ENCODE measurements at regions not wholly inside any gene's neighbourhood (a gene's known extent, or its start where the extent isn't known, plus 50 kb on each side); places are given as distances from the start of the nearest gene placed in this dataset.

DNA sequence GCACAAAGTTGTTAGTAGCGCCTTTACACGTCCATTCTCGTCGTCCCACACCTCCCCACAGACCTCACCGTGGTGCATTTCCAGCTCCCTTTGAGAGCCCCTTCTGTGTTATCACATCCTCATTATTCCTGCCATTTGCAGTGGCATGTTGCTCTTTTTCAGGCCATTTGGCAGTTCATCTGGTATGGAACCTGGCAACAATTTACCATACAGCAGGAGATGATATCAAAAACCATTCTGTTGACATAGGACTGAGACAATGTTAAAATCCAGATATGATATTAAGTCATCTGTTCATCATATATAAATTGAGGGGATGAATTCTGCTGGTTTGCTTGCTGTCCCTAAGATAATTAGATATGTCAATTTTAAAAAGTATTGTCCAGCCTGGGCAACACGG lies 83.0 kb downstream of the TMEM174 start:
- DNase-seq, result no peak

DNA sequence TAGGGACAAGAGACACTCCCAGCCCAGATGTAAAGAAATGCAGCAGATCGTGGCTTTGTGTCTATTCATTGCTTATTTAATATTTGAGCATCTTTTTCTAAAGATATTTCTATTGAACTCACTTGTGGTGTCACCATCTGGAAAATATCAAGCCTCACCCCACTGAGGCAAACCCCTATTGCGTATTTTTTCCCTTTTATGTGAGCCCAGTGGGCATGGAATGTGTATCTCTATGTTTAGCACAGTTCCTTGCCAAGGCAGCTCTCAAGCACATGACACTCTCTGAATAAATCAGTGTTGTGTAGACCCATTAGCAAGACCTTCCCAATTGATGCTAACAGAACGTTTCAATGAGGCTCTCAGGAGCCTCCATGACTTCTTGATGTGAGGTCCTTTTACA lies 81.6 kb downstream of the TMEM174 start:
- no peak for DNase-seq

DNA sequence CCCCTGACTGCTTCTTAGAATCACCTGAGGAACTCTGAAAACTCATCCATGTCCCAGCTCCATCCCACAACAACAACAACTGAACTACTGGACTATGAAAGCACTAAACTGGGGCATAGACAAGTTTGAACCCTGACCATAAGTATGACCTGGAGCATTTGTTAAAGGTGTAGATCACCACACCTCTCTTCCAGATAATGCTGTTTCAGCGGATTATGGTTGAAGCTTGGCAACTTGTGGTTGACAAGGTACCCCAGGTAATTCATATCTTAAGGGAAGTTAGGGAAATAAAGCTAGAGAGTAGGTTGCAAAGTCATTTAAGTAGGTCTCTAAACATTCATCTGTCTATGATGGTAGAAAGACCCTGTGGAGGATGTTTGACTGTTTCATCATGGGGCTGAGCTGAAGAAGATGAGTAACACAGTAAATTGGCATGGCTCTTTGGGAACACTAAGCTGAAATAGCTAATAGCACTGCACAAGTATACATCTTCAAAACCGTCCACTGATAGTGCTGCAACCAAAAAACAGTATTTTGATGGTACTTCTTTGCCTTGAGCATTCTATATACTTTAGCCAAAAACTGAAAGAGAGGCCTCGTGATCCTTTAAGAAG lies 80.2 kb downstream of the TMEM174 start:
- DNase-seq, result no peak

DNA sequence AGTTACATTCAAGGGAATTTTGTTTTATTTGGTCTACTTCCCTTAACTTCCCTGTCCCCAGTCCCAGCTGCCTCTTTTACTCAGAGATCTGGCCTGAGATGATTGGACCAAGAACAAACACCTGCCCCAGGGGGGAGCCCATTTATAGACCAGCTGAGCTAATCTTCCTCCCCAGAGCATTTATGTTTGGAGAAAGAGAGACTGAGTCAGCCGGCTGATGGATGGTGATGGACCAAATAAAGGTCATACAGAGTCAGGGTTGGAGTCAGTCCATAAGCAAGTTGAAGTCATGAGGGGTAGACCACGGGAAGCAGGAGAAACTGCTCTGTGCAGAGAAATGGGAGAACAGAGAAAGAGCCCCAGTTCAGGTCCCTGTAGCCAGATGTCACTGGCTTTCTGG lies 77.7 kb downstream of the TMEM174 start:
- no peak for DNase-seq

DNA sequence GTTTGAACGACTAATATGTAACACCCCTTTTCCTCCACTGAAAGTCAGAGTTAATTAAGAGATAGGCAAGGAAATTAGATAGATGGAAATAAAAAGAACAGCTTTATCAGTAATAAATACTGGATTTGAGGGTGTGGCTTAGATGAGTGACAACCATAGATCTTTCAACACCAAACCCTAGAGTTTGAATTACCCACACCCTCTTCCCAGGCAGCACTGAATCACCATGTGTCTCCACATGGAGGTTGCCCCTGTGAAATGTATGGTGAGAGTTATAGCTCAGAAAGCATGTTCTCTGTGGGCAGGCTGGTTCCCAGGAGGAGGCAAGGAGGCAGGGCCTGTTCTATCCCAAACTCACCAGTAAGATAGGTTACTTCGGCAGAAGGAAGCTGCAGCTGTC lies 69.7 kb downstream of the TMEM174 start:
- no peak for DNase-seq

DNA sequence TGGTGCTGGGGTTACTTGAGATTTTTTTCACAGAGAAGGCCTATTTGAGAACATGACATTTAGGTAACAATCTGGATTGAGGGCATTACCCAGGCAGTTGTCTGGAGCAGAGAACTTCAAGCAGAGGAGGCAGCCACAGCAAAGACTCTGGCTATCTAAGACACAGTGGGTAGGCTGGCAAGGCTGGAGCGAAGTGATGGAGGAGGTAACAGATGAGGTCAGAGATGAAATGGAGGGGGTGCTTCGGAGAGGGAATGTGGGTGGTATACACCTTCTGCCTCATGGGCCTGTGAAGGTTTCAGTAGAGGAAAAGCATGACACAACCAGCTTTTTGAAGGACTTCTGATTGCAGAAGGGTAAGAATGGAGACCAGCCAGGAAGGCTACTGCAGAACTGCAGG lies 65.9 kb downstream of the TMEM174 start:
- no peak for DNase-seq

DNA sequence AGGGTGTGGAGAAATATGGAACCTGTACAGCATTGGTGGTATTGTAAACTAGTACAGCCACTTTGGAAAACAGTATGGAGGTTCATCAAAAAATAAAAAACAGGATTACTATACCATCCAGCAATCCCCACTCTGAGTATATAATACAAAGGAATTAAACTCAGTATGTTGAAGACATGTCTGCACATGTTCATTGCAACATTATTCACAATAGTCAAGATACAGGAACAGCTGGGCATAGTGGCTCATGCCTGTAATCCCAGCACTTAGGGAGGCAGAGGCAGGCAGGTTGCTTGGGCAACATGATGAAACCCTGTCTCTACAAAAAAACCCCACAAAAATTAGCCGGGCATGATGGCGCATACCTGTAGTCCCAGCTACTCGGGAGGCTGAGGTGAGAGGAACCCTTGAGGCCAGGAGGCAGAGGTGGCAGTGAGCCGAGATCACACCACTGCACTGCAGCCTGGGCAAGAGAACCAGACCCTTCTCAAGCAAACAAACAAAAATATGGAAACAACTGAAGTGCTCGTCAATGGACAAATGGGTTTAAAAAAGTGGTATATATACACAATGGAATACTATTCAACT lies 63.6 kb downstream of the TMEM174 start:
- DNase-seq, result peak; percentile 56

DNA sequence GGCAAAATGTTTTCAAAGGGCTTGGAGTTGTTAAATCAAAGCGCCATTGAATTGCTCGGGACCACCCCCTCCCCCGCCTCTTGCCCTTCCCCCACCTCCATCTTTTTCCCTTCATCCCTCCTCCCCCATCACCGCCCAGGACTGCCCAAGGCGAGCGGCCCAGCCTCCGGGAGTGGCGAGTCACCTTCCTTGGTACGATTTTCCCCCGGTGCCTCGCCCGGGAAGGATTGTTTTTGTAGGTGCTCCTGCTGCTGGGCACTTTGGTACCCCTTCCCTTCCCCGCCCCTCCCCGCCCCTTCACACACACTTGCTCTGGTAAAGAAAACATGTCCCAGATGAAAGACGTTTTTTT lies 61.2 kb downstream of the TMEM174 start:
- DNase-seq, result no peak

DNA sequence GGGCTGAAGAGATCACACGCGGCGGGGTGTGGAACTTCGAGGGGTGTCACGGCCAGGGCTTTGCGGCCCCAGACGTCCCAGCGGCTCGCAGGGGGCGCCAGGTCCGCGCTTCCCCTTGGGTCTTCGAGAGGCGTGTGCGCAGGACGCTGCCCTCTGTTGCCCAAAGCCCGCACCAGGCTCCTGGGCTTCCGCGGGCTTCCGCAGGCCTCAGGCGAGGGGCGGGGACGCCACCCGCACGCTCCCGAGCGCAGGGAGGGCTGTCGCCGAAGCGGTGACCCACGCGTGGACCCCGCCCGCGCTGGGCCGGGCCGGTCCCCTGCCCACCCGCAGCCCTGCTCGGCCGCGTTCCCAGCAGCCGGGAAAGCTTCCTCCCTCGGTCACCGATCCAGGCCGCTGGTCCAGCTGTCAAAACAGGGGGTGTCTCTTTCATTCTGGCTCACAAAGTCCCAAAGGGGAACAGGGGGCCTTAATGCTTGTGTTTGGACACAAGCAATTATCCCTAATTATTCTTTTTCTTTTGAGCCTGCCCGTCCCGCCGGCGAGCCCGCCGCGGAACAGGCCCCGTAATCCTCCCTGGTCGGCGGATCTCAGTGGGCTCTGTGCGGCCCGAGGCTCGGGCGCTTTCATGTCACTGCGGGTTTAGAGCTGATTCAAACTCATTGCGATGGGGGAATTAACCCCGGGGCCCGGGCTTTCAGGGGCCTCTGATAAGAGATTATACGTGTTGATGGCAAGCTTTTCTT lies 60.6 kb downstream of the TMEM174 start:
- DNase-seq, result no peak

DNA sequence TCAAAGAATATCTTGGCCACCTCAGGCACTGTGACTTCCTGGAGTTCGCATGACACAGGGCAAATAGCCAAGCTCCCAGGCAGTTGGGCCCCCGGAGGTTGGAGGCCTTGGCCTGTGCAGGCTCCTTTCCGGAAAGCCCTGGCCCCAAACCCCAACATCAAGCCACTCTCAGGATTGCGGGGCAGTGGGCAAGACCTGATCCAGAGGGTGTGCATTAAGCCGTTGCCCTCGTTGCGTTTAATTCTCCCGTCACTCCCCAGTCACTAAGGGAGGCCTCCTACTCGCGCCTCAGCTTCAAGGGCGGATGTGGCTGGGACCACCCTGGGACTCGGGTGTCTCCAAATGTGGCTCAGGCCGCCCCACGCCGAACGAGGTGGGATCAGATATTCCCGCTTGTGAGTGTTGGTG lies 60.1 kb downstream of the TMEM174 start:
- DNase-seq, result no peak

DNA sequence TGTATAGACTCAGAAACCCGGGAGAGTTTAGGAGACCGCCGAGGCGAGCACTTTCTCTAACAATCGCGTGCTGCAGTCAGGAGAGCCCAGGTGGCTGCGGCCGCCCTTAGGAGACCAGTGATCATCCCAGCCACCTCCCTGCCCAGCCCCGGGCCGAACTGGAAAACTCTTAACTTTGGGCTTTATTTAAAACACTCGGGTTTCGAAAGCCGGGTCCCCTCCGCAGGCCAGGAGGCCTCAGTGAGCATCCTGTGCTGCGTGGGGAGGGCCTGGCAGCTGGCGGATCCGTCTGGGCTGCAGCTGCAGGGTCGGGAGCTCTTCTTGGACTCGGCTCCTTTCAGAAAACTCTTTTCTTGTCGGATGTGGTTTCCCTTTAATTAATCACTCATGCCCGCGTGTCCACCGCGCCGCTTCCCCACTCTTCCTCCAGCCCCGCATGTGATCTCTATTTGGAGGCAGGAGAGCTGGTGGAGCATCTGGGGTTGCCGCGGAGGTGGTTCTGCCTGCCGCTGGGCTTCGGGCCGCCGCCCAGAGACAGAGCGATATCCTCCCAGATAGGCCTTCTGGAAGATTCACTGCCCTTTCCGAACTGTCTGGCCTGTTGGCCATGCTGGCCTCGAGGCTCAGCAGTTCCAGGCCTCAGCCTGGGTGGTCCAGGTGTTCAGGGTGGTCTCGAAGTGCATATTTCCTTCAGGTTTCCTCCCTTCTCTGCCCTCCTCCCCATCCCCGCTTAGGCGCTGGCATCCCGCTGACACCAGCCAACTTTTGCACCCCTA lies 59.5 kb downstream of the TMEM174 start:
- DNase-seq, result no peak

DNA sequence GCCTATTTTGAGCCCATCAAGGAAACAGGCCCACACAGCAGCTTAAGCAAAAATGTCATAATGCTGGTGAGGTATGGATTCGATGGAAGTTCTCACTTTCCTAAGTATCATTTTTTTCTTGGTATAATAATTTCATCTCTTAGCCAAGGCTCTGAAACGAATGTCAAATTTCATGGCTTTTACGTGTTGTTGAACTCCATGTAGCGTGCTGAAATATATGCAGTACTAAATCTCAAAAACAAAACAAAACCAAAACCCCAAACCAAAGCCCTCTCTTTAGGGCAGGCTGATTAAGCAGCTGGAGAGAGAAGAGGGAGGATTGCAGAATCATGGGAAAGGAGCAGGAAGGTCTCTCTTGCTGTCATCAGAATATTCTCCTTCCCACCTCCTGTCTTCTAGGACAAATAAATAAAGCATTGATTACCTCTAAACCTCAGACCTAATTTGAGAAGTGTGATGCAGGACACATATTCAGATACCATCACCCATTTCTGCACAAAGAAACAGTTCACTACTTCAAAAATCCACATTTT lies 58.3 kb downstream of the TMEM174 start:
- DNase-seq, result no peak

DNA sequence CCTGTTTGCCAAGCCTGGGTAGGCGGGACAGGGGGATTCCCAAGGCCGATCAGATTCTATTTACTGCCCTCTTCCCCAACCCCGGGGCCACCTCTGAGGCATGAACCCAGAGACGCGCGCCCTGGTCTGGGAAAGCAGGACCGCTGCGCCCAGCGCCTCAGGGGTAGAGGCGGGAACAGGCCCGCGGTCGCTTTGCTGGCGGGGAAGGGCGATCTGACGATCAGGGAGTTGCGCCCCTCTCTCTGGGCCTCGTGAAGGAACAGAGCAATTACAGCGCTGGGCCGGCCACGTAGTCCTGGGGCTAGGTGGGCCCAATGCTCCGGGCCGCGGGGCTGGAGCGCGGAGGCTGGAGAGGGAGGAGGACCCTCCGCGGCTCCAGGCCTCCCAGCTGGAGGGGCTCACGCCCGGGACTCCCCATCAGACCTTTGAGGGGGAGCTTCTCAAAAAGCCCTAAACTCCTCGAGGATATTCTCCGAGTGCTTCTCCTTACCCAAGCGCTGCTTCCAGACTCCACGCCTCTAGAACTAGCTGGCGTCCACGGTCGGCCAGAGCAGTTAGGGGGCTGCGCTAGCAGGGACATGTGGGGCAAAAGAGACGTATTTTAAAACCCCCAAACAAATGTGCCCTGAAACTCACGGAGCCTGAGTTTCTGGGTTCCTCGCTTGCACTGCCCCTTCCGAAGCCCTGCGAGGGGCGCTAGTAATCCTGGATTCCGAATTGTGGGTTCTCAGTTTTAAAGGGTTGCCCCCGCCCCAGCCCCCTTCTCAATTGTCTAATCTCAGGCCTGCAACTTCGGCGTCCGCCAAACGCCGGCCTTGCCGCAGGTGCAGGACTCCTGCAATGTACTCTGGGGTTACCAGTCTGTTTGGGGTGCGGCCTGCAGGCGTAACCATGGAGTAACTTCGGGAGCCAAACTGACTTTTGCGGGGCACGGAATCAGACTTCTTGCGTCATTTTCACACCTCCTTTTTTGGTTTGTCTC lies 57.6 kb downstream of the TMEM174 start:
- no peak for DNase-seq

DNA sequence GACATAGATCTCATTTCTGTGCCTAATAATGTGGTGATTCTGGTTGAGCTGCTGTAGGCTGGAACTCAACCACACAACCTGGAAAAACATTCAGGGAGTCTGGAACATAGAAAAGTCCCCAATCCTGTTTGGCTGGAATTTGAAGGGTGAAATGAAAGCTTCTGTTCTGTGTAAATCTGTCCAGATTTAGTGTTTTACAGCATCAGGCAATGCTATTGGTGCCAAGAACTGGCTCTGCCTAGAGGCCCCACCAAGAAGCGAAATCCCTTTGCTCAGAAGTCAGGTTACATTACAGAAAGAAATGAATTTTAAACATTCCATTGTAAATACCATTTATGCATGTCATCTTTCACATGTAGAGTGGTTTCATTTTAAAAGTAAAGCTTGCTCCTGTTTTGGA lies 56.3 kb downstream of the TMEM174 start:
- DNase-seq, result no peak

DNA sequence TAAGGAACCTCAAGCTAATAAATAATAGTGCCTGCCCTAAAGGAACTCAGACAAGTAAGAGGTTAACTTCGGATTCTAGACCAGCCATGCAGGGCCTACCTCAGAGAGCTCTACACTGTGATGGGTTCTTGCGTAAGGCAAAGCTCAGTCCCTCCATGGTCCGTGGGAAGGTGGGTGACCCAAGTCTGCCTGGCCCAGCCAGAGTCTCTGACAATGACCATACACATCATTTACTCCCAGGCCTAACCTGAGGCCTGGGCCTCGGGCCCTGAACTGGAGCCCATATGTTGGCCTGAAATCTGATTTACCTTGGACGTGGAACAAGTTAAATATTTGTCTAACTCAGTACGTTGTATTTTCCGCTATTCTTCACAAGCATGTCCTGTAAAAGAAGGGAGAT lies 55.1 kb downstream of the TMEM174 start:
- no peak for DNase-seq

Data from NCI-H524 treated with DMSO at 0.1 percent for 48 hours (cell line).